ENCODE measurements at regions not wholly inside any gene's neighbourhood (a gene's known extent, or its start where the extent isn't known, plus 50 kb on each side); places are given as distances from the start of the nearest gene placed in this dataset.

GRCh38 chr3:78070188-78070587 is 1030.3 kb downstream of the ROBO2 start:
- intact Hi-C loops (cut with micrococcal nuclease), result no loop called here
- DNase-seq (ENCODE audit: low read depth, low spot score) (no peak), FAIRE-seq (no peak)
- H3K27ac ChIP-seq (ENCODE audit: insufficient read depth, low read depth, low read length), result no peak overlapping the region
- TF ChIP-seq JUN (IDR thresholded peaks at IDR 0.05; ENCODE audit: borderline replicate concordance, insufficient read depth, insufficient read length, low read depth) (no peak), POLR2A (IDR thresholded peaks at IDR 0.05; ENCODE audit: low read depth, low read length) (no peak), CTCF (IDR thresholded peaks at IDR 0.05; ENCODE audit: extremely low read depth in 1 of 2, insufficient read depth in 1 of 2, low read depth in 1 of 2, low read length in 2 of 2) (no peak), FOS (IDR thresholded peaks at IDR 0.05; ENCODE audit: borderline replicate concordance, insufficient read depth, low read length) (no peak), EZH2 (IDR thresholded peaks at IDR 0.05; ENCODE audit: borderline replicate concordance, low read depth, low read length, severe bottlenecking) (no peak)
- TF ChIP-seq, protein P1, sequence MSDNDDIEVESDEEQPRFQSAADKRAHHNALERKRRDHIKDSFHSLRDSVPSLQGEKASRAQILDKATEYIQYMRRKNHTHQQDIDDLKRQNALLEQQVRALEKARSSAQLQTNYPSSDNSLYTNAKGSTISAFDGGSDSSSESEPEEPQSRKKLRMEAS (IDR thresholded peaks at IDR 0.05; ENCODE audit: insufficient read depth, insufficient read length), result no peak
- no peak overlapping the region for H3K4me3 ChIP-seq (replicated peaks in 1 of 3; ENCODE audit: insufficient read depth in 1 of 3, low read depth in 1 of 3, low read length in 3 of 3)
- H3K27me3 ChIP-seq (ENCODE audit: control insufficient read depth in 2 of 2, insufficient read depth in 2 of 2, low read length in 2 of 2), result no peaks in the 10 kb centered on the region
- H2AFZ ChIP-seq (ENCODE audit: low read depth, low read length), result no peak overlapping the region
- H3K4me2 ChIP-seq (ENCODE audit: insufficient read depth, low read length), result no peak overlapping the region
- no peaks in the 10 kb centered on the region for H3K4me1 ChIP-seq (ENCODE audit: control insufficient read depth, extremely low read depth, insufficient read depth, low read length)
- no TSS peak for BruUV-seq (replicated peaks)
- dilution Hi-C loops (cut with MboI; ENCODE audit: extremely low pct_ligation_motif_present, low sequenced_read_pairs), result no loop called here
- no peaks in the 10 kb centered on the region for H3K9me3 ChIP-seq (replicated peaks; ENCODE audit: control insufficient read depth, insufficient read depth, low read length)
- H3K36me3 ChIP-seq (ENCODE audit: control insufficient read depth in 2 of 2, extremely low read depth in 1 of 2, insufficient read depth in 2 of 2, low read length in 2 of 2), result no peaks in the 10 kb centered on the region
- CTCF ChIA-PET, result interaction anchor here (1.1 to 1.4 kb wide), 2 partner anchors 9 to 38 kb away, joined by 3 read pairs; no protein-coding TSS in a partner anchor
- no peaks in the 10 kb centered on the region for H4K20me1 ChIP-seq (replicated peaks; ENCODE audit: control insufficient read depth, extremely low read depth, insufficient read depth, low read length)
- H3K9ac ChIP-seq (replicated peaks; ENCODE audit: extremely low read depth, insufficient read depth, low read length), result no peak overlapping the region
- POLR2A ChIA-PET, result no interaction called here
- H3K79me2 ChIP-seq (ENCODE audit: control insufficient read depth, insufficient read depth, low read length), result no peaks in the 10 kb centered on the region
- H3K9me1 ChIP-seq (replicated peaks; ENCODE audit: control insufficient read depth, extremely low read depth, insufficient read depth, low read length), result no peaks in the 10 kb centered on the region

GRCh38 chr3:78076379-78076778 is 1036.5 kb downstream of the ROBO2 start:
- Histone ChIP-seq H3K4me1 (ENCODE audit: control insufficient read depth, extremely low read depth, insufficient read depth, low read length) (no peaks in the 10 kb centered on the region), H3K4me2 (ENCODE audit: insufficient read depth, low read length) (no peak overlapping the region), H3K79me2 (ENCODE audit: control insufficient read depth, insufficient read depth, low read length) (no peaks in the 10 kb centered on the region), H3K9ac (replicated peaks; ENCODE audit: extremely low read depth, insufficient read depth, low read length) (no peak overlapping the region), H2AFZ (ENCODE audit: low read depth, low read length) (no peak overlapping the region), H3K27ac (ENCODE audit: insufficient read depth, low read depth, low read length) (no peak overlapping the region), H3K4me3 (replicated peaks in 1 of 3; ENCODE audit: insufficient read depth in 1 of 3, low read depth in 1 of 3, low read length in 3 of 3) (no peak overlapping the region), H3K27me3 (ENCODE audit: control insufficient read depth in 2 of 2, insufficient read depth in 2 of 2, low read length in 2 of 2) (no peaks in the 10 kb centered on the region), H3K9me1 (replicated peaks; ENCODE audit: control insufficient read depth, extremely low read depth, insufficient read depth, low read length) (no peaks in the 10 kb centered on the region), H3K36me3 (ENCODE audit: control insufficient read depth in 2 of 2, extremely low read depth in 1 of 2, insufficient read depth in 2 of 2, low read length in 2 of 2) (no peaks in the 10 kb centered on the region), H3K9me3 (replicated peaks; ENCODE audit: control insufficient read depth, insufficient read depth, low read length) (no peaks in the 10 kb centered on the region), H4K20me1 (replicated peaks; ENCODE audit: control insufficient read depth, extremely low read depth, insufficient read depth, low read length) (no peaks in the 10 kb centered on the region)
- POLR2A ChIA-PET, result no interaction called here
- CTCF ChIA-PET, result no interaction called here
- FAIRE-seq (no peak), DNase-seq (ENCODE audit: low read depth, low spot score) (no peak)
- no TSS peak for BruUV-seq (replicated peaks)
- dilution Hi-C loops (cut with MboI; ENCODE audit: extremely low pct_ligation_motif_present, low sequenced_read_pairs), result no loop called here
- intact Hi-C loops (cut with micrococcal nuclease), result no loop called here
- TF ChIP-seq FOS (IDR thresholded peaks at IDR 0.05; ENCODE audit: borderline replicate concordance, insufficient read depth, low read length) (no peak), GATA2 (IDR thresholded peaks at IDR 0.05; ENCODE audit: insufficient read depth, insufficient read length, low read depth, low read length) (no peak), EZH2 (IDR thresholded peaks at IDR 0.05; ENCODE audit: borderline replicate concordance, low read depth, low read length, severe bottlenecking) (no peak), MYC (IDR thresholded peaks at IDR 0.05; ENCODE audit: low read depth, low read length) (no peak), POLR2A (IDR thresholded peaks at IDR 0.05; ENCODE audit: low read depth, low read length) (no peak), POLR2AphosphoS5 (IDR thresholded peaks at IDR 0.05; ENCODE audit: insufficient read depth, low read depth, low read length) (no peak), JUN (IDR thresholded peaks at IDR 0.05; ENCODE audit: borderline replicate concordance, insufficient read depth, insufficient read length, low read depth) (no peak), CTCF (IDR thresholded peaks at IDR 0.05; ENCODE audit: extremely low read depth in 1 of 2, insufficient read depth in 1 of 2, low read depth in 1 of 2, low read length in 2 of 2) (no peak)
- TF ChIP-seq, protein P1 (IDR thresholded peaks at IDR 0.05; ENCODE audit: insufficient read depth, insufficient read length), result no peak

Measured in endothelial cell of umbilical vein (primary cell).